DMS114 treated with DMSO at 0.1 percent for 48 hours (cell line): ENCODE measurements at regions not wholly inside any gene's neighbourhood (a gene's known extent, or its start where the extent isn't known, plus 50 kb on each side); places are given as distances from the start of the nearest gene placed in this dataset.

Source experiments
- DNase-seq: peaks from one replicate; lab custom pipeline; 2025; ENCODE audit not compliant: unreplicated experiment; lab: John Stamatoyannopoulos, UW

- no peak for DNase-seq
Measured at GRCh38 chr1:5717031-5717682, 275.1 kb downstream of the NPHP4 start.

GRCh38 chr1:5716126-5716525 lies 276.1 kb downstream of the NPHP4 start:
- DNase-seq, result no peak

- DNase-seq, result no peak
Measured at GRCh38 chr1:5713101-5714010, 278.9 kb downstream of the NPHP4 start.

GRCh38 chr1:5711956-5712645 lies 280.1 kb downstream of the NPHP4 start:
- no peak for DNase-seq

- DNase-seq, result no peak
Measured at GRCh38 chr1:5711079-5711478, 281.1 kb downstream of the NPHP4 start.

- no peak for DNase-seq
Measured at GRCh38 chr1:5709976-5710375, 282.2 kb downstream of the NPHP4 start.

GRCh38 chr1:5709461-5709975 lies 282.7 kb downstream of the NPHP4 start:
- no peak for DNase-seq

- no peak for DNase-seq
Measured at GRCh38 chr1:5708346-5709245, 283.6 kb downstream of the NPHP4 start.

GRCh38 chr1:5707566-5708345 lies 284.5 kb downstream of the NPHP4 start:
- no peak for DNase-seq

- DNase-seq, result no peak
Measured at GRCh38 chr1:5706239-5706638, 286.0 kb downstream of the NPHP4 start.

GRCh38 chr1:5705751-5706150 lies 286.5 kb downstream of the NPHP4 start:
- no peak for DNase-seq

- no peak for DNase-seq
Measured at GRCh38 chr1:5704561-5705514, 287.4 kb downstream of the NPHP4 start.

GRCh38 chr1:5701642-5702041 lies 290.6 kb downstream of the NPHP4 start:
- DNase-seq, result no peak

GRCh38 chr1:5693568-5693967 lies 298.7 kb downstream of the NPHP4 start:
- no peak for DNase-seq

- DNase-seq, result no peak
Measured at GRCh38 chr1:5692664-5693063, 299.6 kb downstream of the NPHP4 start.

- no peak for DNase-seq
Measured at GRCh38 chr1:5691795-5692509, 300.3 kb downstream of the NPHP4 start.

GRCh38 chr1:5690898-5691297 lies 301.3 kb downstream of the NPHP4 start:
- DNase-seq, result no peak

GRCh38 chr1:5690291-5690690 lies 301.9 kb downstream of the NPHP4 start:
- DNase-seq, result no peak
